Stimulated activated naive CD8-positive, alpha-beta T cell treated with anti-CD3 and anti-CD28 coated beads, Interleukin-15, Interleukin-2, amounts not matched to agents 100 U/mL and 50 U/mL, for 24 hours (primary cell): ENCODE measurements at regions not wholly inside any gene's neighbourhood (a gene's known extent, or its start where the extent isn't known, plus 50 kb on each side); places are given as distances from the start of the nearest gene placed in this dataset.

Experiments used
- ATAC-seq: fragments of 150-1000 bp; cut with Tn5 transposase; one replicate; pipeline ENCODE4 v1.10.0; 2021
- DNase-seq: peaks from one replicate; pipeline ENCODE4 v3.0.0; 2021

GRCh38 chr14:65320661-65321308 is 91.7 kb upstream of the FUT8 start:
- ATAC-seq (no peak), DNase-seq (no peak)

- peak; percentile 72 for ATAC-seq
- peak; percentile 34 for DNase-seq
Observed at GRCh38 chr14:65321370-65321875, 91.1 kb upstream of the FUT8 start.

DNA sequence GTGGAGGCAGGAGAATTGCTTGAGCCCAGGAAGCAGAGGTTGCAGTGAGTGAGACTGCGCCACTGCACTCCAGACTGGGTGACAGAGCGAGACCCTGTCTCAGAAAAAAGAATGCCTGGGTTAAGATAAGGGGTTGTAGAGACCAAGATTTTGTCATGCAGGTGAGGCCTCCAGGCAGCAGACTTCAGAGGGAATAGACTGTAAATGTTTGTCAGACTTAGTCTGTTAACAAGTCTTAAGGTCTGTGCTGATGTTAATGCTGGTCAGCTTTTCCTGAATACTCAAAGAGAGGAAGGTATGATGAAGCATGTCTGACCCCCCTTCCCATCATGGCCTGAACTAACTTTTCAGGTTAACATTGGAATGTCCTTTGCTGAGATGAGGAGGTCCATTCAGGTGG is 83.0 kb upstream of the FUT8 start:
- no peak for ATAC-seq

DNA sequence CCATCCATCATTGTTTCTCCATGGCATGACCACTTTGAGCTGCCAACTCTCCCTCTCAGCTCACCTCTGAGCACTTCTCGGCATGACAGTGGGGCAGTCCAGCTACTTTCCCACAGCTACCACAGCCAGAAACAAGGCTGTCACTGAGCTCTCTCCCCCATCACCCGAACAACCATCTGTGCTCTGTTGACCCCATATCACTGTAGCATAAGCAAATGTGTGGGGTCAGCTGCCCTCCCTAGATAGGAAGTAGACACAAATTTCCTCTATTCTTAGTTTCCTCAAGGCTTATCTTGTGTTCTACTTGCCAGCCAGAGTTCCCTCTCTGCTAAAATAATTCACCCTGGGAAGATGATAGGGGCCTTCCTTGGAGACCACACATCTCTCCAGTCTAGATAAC is 82.6 kb upstream of the FUT8 start:
- no peak for ATAC-seq
- DNase-seq = no peak

More for the DNA sequence above, 83.0 kb upstream of the FUT8 start:
- DNase-seq = no peak

- ATAC-seq = no peak
- no peak for DNase-seq
Observed at GRCh38 chr14:65330416-65330815, 82.1 kb upstream of the FUT8 start.

DNA sequence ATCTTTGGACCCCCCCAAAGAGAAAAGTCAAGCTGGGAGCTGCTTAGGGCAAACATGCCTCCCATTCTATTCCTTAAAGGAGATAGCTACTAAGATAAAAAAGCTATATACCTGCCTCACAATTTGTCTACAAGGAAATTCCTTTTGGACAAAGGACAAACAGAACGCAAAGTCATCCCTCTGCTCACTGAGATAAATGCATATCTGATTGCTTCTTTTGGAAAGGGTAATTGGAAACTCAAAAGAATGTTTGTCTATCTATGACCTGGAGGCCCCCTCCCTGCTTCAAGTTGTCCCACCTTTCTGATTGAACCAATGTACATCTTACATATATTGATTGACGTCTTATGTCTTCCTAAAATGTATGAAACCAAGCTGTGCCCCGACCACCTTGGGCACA is 80.9 kb upstream of the FUT8 start:
- ATAC-seq (no peak), DNase-seq (no peak)

DNA sequence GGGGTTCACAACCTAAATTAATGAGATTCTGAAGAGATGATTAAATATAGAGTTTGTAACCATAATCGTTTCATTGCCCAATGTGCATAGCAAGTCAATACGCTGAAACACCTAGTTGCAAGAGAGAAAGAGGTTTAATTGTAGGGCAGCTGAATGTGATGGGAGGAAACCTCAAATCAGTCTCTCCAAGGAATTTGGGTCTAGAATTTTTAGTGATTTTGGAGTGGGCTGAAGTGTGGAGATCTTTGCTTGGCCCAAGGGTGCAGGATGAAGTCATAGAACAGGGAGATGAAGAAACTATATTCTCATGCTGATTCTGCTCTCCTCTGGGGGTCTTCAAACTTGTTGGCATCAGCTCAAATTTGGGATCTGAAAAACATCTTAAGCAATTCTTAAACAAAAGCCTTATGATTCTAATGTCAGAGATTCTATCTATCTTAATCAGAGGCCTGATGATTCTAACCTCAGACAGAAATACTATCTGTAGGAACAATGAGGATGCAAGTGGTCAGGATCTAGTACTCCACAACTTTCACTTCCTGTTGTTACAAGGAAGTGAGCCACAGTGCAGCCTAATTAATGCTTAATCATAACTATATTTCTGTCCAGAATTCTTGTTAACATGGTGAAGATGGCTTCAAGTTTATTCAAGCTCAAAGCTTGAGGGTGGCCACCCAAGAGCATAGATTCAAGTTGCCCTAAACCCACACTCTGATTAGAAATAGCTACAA is 80.2 kb upstream of the FUT8 start:
- no peak for ATAC-seq
- DNase-seq = no peak

- ATAC-seq (no peak), DNase-seq (no peak)
Observed at GRCh38 chr14:65333943-65334687, 78.4 kb upstream of the FUT8 start.

DNA sequence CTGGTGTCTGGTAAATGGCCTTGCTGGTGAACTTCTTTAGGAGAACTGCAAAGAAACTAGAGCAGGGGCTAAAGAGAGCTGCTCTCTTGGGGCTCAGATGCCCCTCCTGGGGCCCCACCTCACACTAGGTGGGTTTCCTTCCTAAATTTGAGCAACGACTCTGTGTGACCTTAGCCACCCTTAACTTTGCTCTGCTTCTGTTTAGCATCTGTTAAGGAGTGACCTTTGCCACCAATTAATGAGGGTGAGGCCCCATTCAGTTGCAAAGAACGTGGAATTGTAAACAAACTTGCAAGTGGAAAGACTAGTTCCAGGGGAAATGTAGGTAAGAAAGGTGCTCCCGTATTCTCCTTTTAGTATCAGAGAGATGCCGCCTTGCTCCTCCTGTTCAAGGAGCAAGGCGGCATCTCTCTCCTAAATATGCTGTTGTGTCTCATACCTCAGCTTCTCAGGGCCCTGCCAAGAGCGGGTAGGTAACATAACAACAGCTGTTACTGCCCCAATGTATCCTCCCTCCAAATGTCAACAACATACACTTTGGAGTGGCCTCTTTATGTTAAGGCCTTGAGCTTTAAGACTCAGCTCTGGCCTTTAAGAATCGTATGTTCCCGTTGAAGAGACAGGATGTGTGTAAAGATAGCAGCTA is 77.6 kb upstream of the FUT8 start:
- DNase-seq = no peak
- no peak for ATAC-seq

- no peak for DNase-seq
- no peak for ATAC-seq
Observed at GRCh38 chr14:65335411-65335947, 77.1 kb upstream of the FUT8 start.

DNA sequence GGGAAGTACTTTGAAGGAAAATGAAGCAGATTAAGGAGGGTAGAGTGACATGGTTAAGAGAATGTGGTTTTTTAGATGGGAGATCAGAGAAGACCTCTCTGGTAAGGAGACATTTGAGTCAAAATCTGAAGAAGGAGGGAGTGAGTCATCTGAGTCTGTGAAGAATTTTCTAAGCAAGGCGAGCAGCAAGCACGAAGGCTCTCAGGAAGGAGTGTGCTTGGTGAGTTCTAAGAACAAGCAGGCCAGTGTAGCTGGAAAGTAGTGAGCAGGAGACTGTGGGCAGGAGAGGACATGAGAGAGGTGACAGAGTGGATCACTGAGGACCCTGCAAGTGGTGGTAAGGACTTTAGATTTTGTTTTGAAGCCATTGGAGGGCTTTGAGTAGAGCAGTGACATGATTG is 76.3 kb upstream of the FUT8 start:
- ATAC-seq (peak; percentile 96), DNase-seq (peak; percentile 62)

DNA sequence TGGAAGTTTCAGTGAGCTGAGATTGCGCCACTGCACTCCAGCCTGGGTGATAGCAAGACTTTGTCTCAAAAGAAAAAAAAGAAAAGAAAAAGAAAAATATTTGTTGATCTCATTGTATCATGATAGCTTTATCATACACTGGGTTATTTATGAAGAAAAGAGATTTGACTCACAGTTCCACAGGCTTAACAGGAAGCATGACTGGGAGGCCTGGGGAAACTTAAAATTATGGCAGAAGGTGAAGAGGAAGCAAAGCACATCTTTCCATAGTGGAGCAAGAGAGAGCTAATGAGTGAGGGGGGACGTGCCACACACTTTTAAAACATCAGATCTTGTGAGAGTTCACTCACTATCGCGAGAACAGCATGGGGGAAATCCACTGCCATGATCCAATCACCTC is 72.7 kb upstream of the FUT8 start:
- no peak for DNase-seq
- ATAC-seq = no peak

- DNase-seq (no peak), ATAC-seq (no peak)
Observed at GRCh38 chr14:65344011-65344410, 68.5 kb upstream of the FUT8 start.

DNA sequence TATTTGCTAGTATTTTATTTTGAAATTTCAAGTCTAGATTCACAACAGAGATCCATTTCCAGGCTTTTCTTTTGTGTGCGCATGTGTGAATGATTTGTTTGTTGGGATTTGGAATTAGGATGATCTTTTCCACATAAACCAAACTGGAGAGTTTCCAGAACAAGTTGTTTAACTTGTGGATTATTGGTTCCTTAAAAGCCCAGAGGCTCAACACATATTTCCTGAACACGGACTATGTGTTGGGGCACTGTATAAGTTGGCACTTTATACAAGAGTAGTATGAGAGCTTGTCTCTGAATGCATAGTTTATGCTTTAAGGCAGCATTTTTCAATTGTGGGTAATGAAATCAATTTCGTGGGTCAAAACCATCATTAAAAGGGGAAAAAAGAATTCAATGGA is 67.3 kb upstream of the FUT8 start:
- no peak for ATAC-seq
- no peak for DNase-seq

DNA sequence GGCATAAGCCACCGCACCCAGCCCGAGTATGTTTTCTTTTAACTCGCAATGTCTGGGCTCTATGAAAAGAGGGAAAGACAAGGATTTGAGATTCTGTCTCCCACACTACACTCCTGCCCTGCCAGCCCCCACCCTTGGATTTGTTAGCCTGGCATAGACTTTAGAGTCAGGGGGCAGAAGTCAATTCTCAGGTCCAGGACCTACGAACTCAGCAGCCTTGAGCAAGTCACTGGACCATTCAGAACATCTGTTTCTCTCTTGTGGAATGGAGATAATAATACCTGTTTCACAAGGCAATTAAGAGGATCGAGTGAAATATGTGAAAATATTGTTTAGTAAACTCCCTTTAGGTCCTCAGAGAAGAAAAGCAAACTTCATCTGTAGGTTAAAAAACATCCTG is 66.1 kb upstream of the FUT8 start:
- ATAC-seq (no peak), DNase-seq (no peak)

GRCh38 chr14:65346895-65347294 is 65.6 kb upstream of the FUT8 start:
- DNase-seq = no peak
- no peak for ATAC-seq

DNA sequence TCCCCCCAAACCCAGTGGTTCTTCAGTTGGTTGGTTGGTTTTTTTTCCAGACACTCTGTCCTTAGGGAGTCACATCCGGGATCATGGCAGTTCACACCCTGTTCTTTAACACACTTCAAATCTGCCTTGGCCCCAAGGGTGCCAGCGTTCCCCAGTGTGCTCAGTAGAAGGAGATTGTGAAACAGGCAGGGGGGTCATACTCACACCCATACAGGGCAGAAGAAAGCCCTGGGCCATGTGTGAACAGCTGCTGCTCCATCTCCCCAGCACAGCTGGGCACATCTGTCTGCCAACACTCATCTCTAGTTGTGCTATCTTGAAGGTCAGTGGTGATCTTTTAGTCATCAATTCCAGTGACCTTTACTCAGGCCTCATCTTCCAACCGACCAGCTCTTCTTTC is 64.4 kb upstream of the FUT8 start:
- ATAC-seq (peak; percentile 71), DNase-seq (no peak)

DNA sequence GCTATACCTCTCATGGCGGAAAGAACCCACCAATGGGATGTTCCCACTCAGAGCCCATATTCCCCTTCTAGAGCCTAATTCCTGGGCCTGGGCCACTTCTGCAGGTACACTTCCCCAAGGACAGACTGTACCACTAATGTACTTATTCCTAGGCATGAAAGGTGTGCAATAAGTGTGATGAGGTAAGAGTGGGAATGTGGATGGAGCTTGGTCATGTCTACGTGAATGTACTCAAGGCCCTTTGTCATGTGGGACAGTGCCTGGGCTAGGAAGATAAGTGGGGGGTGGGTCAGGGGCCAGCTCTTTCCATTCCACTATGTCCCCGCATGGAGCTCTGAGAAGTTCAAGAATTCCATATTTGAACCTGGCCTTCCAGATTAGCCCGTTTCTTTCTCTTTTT is 63.4 kb upstream of the FUT8 start:
- no peak for DNase-seq

GRCh38 chr14:65351493-65352194 is 60.9 kb upstream of the FUT8 start:
- no peak for DNase-seq

More for the DNA sequence above, 63.4 kb upstream of the FUT8 start:
- ATAC-seq = no peak

DNA sequence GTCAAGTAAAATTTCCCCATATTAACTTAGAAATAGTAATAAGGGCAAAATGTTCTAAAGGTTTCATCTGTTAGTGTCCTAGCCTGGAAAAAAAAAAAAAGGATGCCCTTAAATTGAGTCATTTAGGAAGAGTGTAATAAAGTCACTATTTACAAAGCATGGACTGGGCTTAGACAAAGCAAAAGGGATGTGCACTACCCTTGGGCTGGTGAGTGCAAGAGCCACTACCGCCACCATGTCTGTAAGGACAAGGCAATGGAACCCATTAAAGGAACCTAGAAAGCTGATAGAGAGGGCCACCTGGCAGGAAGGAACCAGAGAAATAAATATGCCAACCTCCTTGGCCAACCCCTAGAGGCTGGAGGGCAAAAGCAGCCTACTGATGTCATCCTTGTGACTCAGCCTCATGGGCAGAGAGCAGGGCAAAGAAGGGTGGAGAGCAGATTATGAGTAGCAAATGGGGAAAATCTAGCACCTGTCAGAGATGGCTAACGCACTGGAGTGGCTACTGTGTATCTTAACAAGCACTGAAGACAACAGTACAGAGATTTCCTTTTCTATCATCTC is 59.5 kb upstream of the FUT8 start:
- DNase-seq = no peak
- peak; percentile 86 for ATAC-seq

More at GRCh38 chr14:65351493-65352194, 60.9 kb upstream of the FUT8 start:
- no peak for ATAC-seq

DNA sequence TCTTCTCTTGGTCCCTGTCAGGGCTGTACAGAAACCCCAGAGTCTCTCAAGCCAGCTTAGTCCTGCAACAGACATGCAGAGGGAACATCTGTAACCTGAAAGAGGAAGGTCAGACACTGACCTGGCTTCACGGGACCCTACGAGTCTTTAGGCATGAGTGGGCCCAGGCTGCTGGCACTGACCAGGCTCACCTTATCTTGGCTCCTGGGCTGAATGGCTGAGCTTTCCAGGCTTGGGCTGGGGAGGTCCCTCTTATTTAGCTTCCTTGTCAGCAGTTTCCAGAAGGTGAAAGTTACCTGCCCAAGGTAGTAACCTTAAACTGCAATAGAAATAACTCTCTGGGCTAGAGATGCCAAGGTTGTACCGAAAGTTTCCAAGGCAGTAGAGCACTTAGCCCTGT is 58.4 kb upstream of the FUT8 start:
- ATAC-seq = no peak
- DNase-seq = no peak
